Renal pelvis (tissue), 1 donor: ENCODE measurements at regions not wholly inside any gene's neighbourhood (a gene's known extent, or its start where the extent isn't known, plus 50 kb on each side); places are given as distances from the start of the nearest gene placed in this dataset.

Source experiments
- DNase-seq: peaks from one replicate; pipeline ENCODE4 v3.0.0-alpha.2; 2013

DNA sequence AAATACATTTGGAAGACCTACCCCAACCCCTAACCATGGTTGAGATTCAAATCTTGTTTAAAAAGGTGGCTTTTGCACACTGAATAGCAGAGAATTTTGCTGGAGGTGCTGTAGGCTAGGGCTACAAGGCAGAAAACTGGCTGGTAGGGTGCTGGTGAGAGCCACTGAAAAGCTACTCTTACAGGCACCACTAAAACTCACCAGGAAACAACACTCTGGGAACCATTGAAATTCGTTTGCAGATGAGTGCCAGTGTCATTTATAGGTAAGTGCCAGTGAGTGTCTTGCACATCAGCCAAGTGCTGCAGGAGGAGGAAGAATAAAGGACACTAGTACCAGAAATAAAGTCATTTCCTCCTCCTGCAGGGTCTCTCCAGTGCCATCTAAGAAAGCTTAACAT is 610.2 kb downstream of the ZNF385D start:
- DNase-seq, result no peak

DNA sequence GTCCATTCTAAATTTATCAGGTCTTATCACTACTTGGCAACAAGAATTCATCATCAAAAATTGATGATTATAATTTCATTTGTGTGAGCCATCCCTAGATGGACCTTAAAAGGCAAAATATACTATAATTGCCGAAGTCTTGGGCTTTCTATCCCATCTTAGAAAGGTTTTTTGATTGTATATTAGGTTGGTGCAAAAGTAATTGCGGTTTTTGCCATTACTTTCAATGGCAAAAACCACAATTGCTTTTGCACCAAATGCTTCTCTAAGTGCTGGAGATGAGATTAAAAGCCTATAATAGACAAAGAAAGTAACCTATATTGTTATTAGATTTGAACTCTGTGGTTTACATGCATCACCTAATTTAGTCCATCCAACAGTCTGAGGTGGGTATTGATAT is 612.9 kb downstream of the ZNF385D start:
- no peak for DNase-seq

DNA sequence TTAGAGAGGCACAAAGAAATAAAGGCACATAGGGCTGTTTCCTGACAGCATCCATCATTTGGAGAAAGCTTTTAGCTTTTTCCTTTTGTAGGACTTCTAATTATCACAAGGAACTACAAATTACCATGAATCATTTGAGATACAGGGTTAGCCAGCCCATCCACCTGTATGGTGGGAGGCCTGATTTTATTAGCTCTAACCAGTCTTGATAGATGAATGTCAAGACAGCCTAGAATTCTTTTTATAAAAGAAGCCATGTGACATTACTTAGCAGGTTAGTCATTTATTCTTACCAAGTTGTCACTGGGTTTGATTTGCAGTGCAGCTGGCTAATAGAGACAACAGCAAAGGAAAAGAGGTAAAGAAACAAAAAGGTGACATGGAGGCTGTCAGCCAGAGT is 618.1 kb downstream of the ZNF385D start:
- no peak for DNase-seq

DNA sequence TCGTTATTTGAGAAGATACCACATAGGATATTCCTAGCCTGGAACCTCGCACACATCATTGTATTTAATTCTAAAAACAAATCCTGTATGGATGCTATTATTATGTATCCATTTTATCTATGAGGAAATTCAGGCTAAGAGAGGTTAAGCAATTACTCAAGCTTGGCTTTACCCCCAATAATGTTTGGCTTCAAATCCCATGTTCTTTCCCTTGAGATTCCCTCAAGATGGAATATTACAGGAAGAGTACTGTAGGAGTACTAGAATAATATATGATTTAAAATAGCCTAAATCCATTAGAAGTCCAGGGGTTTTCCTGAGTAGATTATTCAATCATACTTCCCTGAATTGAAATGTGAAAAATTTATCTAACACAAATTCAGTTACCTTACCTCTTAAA is 630.2 kb downstream of the ZNF385D start:
- no peak for DNase-seq

DNA sequence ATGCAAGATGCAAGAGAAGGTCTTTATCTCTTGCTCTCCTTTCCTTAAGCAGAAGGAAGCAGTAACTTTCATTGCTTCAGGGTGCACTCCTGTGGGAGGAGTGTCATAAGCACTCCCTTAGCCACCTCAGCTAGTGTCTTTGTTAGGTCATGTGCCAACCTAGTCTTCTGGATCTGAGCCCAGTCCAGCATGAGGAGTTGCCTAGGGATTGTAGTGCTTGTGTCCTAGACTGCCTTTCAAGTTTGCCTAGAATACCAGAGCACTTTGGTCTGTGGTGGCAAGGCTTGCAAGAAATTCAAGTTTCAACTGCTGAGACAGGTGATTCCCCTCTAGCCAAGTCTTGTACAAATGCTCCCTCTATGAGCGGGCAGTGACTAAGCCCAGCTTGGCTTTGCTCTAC is 633.6 kb downstream of the ZNF385D start:
- DNase-seq, result no peak

GRCh38 chr3:21109056-21109455 is 642.0 kb downstream of the ZNF385D start:
- no peak for DNase-seq

- DNase-seq, result no peak
Measured at GRCh38 chr3:21105784-21106183, 645.2 kb downstream of the ZNF385D start.

DNA sequence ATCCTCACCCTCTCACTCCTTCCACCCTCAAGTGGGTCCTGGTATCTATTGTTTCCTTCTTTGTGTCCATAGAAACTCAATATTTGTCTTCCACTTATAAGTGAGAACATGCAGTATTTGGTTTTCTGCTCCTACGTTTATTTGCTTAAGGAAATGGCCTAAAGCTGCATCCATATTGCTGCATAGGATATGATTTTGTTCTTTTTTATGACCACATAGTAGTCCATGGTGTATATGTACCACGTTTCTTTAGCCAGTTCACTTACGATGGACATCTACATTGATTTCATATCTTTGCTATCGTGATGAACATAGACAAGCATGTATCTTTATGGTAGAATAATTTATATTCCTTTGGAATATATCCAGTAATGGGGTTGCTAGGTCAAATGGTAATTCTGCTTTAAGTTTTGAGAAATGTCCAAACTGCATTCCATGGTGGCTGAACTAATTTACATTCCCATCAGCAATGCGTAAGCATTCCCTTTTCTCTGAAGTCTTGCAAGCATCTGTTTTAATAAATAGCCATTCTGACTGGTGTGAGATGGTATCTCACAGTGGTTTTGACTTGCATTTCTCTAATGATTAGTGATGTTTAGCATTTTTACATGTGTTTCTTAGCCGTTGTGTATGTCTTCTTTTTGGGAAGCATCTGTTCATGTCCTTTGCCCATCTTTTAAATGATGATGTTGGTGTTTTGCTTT is 650.2 kb downstream of the ZNF385D start:
- no peak for DNase-seq

DNA sequence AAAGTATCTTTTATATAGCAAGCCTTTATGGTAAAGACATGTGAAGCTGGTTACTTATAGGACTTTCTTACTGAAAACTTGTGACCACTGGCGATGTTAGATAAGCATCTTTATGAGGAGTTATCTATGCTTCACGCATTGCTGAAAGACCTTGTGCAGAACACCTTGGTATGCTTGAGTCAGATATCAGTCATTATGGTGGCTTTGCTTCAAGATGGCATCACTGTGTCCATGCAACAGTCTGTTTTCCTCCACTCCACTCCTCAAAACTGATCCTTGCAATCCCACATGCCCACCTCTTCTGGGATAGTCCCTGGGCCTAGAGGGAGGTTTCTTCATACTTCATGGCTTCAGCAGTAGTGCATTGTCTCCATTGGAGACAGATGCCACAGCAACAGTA is 656.3 kb downstream of the ZNF385D start:
- no peak for DNase-seq

DNA sequence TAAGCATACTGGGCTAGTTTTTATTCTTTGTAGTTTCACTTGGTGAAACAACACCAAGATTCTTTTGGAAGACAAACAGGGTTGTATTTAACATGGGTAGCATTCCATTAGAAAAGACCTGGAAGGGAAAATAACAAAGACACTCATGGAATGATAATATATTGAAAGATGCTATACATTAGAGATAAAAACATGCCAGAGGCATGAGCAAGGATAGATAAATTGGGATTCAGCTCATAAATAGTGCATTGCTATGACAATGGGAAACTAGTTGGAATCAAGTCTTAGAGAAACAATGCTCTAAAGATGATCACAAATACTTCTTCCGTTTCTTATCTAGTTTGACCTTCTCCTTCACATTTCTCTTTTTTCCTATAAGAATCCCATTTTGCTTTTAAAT is 677.4 kb downstream of the ZNF385D start:
- no peak for DNase-seq

- peak; percentile 48 for DNase-seq
Measured at GRCh38 chr3:21067031-21067813, 683.8 kb downstream of the ZNF385D start.

DNA sequence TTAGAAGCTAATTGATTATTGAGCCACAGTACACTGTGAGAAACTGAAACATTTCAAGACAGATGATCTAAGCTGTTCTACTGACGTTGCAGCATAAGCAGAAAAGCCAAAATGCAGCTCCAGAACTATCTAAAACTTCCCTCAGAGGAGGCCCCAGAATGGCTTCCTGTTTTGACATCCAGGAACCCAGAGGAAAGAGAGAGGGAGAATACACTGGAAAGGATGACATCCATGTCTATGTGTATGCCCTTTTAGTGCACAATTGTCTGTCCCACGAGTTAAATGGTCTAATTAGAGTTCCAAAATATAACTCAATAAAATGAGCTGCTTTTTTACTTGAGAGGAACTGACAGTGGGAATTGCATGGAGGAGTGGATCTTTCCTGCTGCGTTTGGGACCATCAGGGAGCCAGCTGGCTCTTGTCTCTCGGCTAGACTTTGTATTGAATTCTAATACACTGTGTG is 688.1 kb downstream of the ZNF385D start:
- DNase-seq, result no peak

GRCh38 chr3:21059404-21059803 is 691.6 kb downstream of the ZNF385D start:
- no peak for DNase-seq

- no peak for DNase-seq
Measured at GRCh38 chr3:21056293-21056692, 694.7 kb downstream of the ZNF385D start.

- no peak for DNase-seq
Measured at GRCh38 chr3:21055015-21055414, 696.0 kb downstream of the ZNF385D start.

- DNase-seq, result no peak
Measured at GRCh38 chr3:21054064-21054463, 696.9 kb downstream of the ZNF385D start.

GRCh38 chr3:21049334-21050062 is 701.5 kb downstream of the ZNF385D start:
- DNase-seq, result no peak

GRCh38 chr3:21043139-21043538 is 707.9 kb downstream of the ZNF385D start:
- DNase-seq, result no peak

GRCh38 chr3:21042184-21042583 is 708.8 kb downstream of the ZNF385D start:
- no peak for DNase-seq

DNA sequence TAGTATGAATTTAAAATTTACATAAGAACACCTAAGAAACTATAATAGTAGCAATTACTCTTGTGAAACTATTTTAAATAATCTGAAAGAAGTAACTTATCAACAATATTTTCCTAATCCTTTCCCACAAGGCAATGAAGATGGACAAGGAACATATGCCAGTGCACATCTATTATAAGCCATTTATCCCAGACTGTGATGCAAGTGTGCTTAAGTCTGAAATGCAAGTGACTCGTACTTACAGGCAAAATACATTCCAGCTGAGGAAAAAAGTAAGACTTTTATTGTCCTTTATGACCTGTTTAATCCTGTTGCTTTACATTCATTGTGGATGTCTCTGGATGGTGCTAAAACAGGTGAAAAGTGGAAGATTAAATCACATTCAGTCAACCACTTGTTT is 709.4 kb downstream of the ZNF385D start:
- no peak for DNase-seq

GRCh38 chr3:21036888-21037287 is 714.1 kb downstream of the ZNF385D start:
- DNase-seq, result no peak

- DNase-seq, result no peak
Measured at GRCh38 chr3:21028412-21028811, 722.6 kb downstream of the ZNF385D start.

DNA sequence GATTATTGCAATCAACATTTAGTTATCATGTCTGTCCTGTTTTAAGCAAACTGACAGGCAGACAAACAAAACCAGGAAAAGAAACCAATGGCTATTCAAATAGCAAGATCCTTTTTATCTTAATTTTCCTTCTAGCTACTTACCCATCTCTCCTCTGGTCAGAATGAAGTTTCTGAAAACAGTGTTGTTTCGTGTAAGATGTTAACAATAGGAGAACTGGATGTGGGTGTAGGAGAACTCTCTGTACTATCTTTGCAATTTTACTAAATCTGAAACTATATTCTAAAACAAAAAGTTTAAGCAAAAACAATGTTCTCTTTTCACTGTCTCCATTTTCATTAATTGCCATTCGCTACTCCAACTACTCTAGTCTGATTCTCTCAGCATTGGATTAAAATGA is 726.4 kb downstream of the ZNF385D start:
- DNase-seq, result no peak
